GM20431 (cell line): ENCODE measurements at regions not wholly inside any gene's neighbourhood (a gene's known extent, or its start where the extent isn't known, plus 50 kb on each side); places are given as distances from the start of the nearest gene placed in this dataset.
"Not testable (repeated sequence)": the region's sequence is repeated elsewhere in the genome, so short reads cannot be mapped to it uniquely, and the experiment has no call there.

Source experiments
- in situ Hi-C: fragments of 300-500 bp; cut with MseI, MboI; formaldehyde crosslinking; loops from one replicate; pipeline ENCODE4 v1.15.0; 2020; ENCODE audit warnings: low sequenced_read_pairs; ENCODE audit not compliant: unreplicated experiment

DNA sequence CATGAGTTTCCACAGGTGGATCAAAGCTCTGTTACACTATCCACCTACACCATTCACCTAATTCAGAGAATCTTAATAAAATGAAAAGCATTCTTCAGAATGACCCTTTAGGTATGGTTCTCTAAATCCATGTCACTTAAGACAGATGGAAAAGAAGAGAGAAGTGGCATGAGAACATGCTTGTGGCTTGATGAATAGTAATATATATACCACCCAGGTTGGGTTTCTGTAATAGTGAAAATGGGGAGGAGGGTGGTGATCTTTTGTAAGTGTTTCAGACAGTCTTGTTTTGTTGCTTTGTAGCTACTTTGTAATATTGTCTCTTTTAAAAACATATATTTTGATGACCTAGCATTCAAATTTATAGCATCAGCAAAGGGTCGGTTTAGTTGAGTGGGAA is 469.8 kb downstream of the USP25 start:
- in situ Hi-C loops = no loop called here

DNA sequence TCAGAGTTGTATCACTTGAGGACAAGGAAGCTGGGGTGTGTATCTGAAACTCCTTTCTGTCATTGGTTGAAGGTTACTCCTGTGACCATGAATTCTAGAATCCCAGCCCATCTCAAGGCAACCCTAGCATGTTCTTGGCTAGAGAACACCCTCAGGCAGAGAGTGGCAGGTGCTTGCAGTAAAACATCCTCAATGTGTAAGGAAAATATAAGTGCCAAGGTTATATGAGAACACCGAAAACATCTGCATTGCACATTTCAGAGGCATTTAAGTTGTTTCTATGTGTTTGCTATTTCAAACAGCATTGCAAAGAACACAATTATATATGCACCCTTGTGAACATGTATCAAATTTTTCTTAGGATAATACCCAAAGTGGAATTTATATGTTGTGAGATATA is 471.9 kb downstream of the USP25 start:
- in situ Hi-C loops = no loop called here

- in situ Hi-C loops = no loop called here
Observed at GRCh38 chr21:16205527-16205926, 475.7 kb downstream of the USP25 start.

DNA sequence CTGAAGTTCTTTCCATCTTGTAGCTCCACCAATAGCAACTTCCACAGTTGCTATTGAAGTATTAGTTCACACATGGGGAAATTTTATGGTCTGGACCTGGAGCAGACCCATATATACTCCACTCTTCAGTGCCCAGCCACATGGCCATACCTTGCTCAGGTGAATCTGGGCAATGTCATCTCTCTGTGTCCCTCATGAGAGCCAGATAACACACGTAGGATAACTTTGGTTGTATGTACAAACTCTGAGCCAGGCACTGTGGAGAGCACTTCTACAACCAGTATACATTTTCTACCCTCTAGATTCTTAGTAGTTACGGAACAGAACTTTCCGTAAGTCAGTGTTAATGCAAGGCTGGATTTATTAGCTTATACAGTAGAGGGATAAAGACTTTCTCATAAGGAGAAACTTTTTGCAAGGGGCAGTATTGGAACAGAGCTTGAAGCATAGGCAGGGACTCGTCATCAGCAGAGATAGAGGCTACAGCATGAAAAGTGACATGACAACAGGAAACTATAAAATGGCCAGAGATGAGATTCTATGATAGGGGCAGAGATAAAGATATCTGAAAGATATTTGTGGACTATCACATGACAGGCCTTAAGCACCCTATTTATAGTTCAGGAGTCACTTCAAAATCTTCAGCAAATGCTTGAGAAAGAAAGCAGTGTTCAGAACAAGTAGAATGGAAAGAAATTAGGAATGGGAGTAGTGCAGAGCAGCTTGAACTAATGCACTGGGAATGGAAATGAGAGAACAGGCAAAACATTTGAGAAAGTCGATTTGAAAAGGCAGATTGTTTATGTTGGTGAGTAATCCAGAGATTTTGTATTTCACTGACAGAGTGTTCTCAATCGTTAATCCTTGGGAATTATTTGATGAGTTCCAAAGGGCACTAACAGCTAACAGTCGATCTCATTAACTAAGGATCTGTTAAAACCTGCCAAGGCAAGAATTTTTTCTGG is 481.8 kb downstream of the USP25 start:
- in situ Hi-C loops = no loop called here

- in situ Hi-C loops = no loop called here
Observed at GRCh38 chr21:16213518-16213917, 483.7 kb downstream of the USP25 start.

DNA sequence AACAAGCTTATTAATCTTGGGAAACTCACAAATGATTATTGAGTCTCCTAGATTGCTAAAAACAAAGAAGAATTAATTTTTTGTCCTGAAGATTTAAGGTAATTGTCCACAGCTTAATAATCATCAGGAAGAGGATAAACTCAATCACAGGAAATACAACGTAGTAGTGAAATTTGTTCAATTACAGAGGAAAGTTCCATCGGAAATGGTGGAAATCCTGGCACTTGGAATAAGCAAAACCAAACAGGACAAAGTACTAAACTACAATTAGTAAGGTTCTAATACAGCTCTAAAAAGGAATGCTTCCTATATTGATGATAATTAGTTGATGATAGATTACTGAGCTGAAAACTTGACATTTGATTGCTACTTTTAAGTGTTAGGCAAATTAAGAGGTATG is 485.4 kb downstream of the USP25 start:
- in situ Hi-C loops = no loop called here

GRCh38 chr21:16215663-16216183 is 485.9 kb downstream of the USP25 start:
- in situ Hi-C loops = no loop called here

GRCh38 chr21:16216288-16216962 is 486.6 kb downstream of the USP25 start:
- in situ Hi-C loops = no loop called here

DNA sequence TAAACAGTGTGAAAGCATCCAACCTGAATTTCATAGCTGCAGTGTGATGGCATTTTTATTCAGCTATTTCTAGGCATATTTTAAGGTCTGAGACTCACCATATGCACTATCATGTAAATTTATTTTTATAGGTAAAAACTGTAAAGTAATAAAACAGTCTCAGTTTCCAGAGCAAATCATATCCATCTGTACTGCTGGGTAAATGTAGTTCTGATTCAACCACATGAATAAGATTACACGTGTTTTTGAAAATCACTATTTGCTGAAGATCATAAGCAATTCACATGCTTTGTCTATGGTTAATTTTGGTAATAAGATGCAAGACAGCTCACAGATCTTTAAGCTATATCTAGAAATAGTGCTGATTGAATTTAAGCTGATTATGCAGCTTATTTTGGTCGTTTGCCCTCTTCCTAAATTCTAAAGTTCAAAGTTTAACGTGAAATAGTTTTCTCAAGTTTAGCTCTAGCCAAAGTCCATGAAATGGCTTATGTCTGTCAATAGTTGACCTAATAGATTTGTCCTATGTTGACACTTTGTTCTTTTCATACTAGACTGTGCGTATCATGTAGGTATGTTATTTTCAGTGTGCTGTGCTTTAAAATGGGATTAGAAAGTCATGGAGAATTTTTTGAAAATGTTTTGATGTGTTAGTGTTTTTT is 489.0 kb downstream of the USP25 start:
- in situ Hi-C loops = no loop called here

DNA sequence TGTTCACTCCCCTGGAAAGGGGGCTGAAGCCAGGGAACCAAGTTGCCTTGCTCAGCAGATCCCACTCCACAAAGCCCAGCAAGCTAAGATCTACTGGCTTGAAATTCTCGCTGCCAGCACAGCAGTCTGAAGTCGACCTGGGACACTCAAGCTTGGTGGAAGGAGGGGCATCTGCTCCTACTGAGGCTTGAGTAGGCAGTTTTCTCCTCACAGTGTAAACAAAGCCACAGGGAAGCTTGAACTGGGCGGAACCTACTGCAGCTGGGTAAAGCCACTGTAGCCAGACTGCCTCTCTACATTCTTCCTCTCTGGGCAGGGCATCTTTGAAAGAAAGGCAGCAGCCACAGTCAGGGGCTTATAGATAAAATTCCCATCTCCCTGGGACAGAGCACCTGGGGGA is 495.0 kb downstream of the USP25 start:
- in situ Hi-C loops = not testable (repeated sequence)

- in situ Hi-C loops = no loop called here
Observed at GRCh38 chr21:16239659-16240265, 510.0 kb downstream of the USP25 start.

- in situ Hi-C loops = no loop called here
Observed at GRCh38 chr21:16241016-16241415, 511.2 kb downstream of the USP25 start.

DNA sequence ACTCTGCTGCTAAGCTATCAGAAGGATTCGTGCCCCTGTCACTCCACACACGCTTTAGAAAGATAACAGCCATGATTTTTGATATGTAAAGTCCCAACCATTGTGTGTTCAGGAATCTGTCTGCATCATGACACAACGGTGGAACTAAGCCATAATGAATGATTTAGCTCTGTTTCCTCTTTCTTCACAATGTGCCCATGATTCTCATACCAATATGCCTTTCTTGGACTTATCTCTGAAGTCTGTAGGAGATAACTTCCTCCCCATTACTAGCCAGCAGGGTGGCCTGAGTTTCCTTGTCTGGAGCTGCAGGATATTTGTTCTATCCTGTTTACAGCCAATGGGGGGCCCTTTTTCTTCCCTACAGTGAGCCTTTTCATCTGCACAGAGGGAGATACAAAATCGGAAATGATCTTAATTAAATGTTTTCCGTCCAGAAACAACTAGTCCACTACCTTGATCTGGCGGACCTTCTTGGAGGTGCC is 511.7 kb downstream of the USP25 start:
- in situ Hi-C loops = no loop called here

DNA sequence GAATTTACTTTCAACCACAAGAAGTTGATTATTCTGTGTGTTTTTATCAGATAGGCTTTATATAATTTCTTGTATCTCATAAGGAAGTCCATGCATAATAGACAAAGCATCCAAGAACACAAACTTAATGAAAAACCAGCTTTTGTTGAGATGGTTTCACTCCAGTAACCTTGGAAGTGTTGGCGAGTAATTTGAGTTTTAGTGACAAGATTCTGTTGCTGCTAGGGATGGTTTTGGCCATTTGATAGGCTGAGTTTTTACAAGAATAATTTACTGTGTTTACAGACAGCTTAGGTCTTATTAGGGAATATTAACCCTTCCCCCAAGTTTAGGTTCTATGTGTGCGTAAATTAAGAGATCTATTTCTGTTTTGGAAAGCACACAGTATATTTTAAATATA is 513.6 kb downstream of the USP25 start:
- in situ Hi-C loops = no loop called here

- in situ Hi-C loops = no loop called here
Observed at GRCh38 chr21:16248705-16249104, 518.9 kb downstream of the USP25 start.

DNA sequence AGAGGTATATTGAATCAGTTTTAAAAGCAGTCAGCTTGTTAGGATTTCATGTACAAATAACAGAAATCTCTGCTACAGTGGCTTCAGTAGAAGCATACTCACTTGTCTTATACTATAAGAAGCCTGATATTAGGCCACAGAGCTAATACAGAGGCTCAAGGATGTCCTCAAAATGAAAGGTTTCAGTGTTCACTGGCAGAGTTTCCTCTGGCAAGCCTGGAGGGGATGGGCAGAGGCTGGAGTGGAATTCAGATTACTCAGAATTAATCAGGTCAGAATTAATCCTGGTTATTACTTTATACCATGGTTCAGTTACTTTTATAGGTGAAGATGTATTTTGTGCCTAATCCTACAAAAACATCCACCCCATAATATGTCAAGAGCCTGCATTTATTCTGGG is 520.5 kb downstream of the USP25 start:
- in situ Hi-C loops = no loop called here

DNA sequence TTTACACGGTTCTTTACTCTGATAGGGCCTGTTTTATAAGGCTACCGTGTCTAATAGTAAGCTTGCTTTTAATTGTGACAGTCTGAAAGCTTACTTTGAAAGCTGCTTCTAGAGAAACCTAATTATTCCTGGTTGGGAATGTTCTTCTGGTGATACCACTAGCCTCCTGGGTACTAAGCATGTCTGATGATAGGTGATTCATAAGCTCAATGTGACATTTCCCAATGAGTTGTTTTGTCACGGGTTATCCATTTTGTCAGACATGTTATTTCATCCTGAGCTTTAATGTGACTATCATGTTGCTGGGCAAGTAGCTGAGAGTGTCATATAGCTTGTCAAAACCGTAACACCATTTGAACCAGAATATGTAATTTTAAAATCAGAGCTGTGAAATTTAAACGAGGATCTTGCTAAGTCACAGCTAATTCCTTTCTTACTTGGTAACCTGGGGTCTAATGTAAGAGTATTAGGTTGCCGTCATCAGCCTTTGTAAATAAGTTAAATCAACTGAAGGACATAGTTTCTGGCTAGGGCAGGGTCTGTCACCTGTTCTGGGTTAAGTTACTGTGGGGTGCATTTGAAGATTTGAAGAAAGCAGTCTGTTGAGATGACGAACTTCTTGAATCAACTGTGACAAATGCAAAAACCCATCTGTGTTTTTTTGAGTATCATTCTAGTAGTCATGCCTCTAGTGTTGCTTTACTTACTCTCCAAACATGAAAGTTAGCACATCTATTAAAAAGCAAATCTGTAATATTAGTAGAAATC is 529.2 kb downstream of the USP25 start:
- in situ Hi-C loops = no loop called here

GRCh38 chr21:16262091-16262490 is 532.3 kb downstream of the USP25 start:
- in situ Hi-C loops = no loop called here

GRCh38 chr21:16264319-16264718 is 534.5 kb downstream of the USP25 start:
- in situ Hi-C loops = no loop called here
